ENCODE measurements at regions not wholly inside any gene's neighbourhood (a gene's known extent, or its start where the extent isn't known, plus 50 kb on each side); places are given as distances from the start of the nearest gene placed in this dataset.
"Not testable (repeated sequence)": the region's sequence is repeated elsewhere in the genome, so short reads cannot be mapped to it uniquely, and the experiment has no call there.

DNA sequence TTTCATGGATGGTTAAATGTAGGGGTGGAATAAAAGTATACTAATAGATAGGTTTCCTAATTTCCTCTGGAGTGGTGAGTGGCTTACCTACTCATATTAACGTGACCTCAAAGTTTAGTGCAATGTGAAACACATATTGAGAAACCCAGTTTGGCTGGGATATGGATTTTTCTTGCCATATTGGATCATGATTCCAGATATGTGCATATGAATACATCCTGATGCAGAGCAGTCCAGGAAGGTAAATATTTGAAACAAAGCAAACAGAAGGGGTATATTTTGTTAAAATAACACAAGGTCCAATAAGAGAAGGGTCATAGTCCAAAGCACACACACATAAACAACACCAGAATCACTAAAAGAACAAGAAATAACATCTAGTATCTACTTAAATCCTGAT lies 608.1 kb downstream of the PKHD1 start:
- no peak for DNase-seq (ENCODE audit: low spot score)

- no peak for DNase-seq (ENCODE audit: low spot score)
These were observed 607.4 kb downstream of the PKHD1 start for GRCh38 chr6:51480040-51480439.

GRCh38 chr6:51485869-51486268 lies 601.5 kb downstream of the PKHD1 start:
- not testable (repeated sequence) for DNase-seq (ENCODE audit: low spot score)

DNA sequence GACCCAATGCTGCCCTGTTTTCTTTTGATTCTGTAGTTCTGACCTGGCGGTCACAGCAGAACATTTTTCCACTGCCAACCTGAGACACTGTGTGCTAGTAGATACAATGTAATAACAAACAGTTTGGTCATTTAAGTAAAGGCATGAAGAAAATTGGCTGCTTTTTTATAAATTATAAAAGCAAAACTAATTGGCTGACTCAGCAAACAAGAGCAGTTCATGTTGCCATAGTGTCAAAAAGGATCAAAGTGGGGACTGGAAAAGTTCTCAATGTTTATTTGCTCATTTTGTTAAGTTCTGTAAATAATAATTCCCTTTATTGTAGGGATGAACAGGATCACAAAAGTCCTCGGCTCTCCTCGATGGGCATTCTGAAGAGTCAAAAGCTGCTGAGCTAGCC lies 599.5 kb downstream of the PKHD1 start:
- no peak for DNase-seq (ENCODE audit: low spot score)

DNA sequence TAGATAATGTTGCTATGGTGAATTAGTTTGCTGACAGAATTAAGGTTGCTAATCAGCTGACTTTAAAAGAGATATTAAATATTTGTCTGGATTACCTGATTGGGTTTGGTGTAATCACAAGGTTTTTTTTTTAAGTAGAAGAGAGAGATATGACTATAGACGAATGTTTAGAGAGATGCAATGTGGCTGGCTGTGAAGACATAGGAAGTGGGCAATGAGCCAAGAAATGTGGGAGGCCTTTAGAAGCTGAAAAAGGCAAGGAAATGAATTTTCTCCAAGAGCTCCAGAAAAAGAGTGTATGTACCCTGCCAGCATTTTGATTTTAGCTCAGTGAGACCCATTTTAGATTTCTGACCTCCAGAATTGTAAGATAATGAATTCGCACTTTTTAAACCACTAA lies 598.3 kb downstream of the PKHD1 start:
- no peak for DNase-seq (ENCODE audit: low spot score)

- no peak for DNase-seq (ENCODE audit: low spot score)
These were observed 597.3 kb downstream of the PKHD1 start for GRCh38 chr6:51490101-51490500.

DNA sequence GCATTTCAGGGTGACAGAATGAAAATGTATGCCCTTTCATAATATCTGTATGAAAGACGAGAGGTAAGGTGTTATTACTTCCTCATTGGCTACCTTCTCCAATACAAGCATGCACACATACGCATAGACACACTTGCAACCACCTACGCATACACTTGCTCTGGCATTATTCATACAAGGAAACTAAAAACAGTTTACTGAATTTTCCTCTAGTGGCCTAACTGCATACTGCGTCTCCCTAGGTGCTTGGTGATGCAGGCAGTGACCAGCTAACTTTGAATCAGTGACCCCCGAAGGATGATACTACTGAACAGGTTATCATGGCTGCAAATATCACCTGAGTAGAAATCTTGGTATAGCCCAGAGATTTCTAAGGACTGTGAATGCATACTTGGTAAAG lies 593.1 kb downstream of the PKHD1 start:
- DNase-seq (ENCODE audit: low spot score), result no peak

- DNase-seq (ENCODE audit: low spot score), result peak; percentile 85
These were observed 592.3 kb downstream of the PKHD1 start for GRCh38 chr6:51495096-51495495.

DNA sequence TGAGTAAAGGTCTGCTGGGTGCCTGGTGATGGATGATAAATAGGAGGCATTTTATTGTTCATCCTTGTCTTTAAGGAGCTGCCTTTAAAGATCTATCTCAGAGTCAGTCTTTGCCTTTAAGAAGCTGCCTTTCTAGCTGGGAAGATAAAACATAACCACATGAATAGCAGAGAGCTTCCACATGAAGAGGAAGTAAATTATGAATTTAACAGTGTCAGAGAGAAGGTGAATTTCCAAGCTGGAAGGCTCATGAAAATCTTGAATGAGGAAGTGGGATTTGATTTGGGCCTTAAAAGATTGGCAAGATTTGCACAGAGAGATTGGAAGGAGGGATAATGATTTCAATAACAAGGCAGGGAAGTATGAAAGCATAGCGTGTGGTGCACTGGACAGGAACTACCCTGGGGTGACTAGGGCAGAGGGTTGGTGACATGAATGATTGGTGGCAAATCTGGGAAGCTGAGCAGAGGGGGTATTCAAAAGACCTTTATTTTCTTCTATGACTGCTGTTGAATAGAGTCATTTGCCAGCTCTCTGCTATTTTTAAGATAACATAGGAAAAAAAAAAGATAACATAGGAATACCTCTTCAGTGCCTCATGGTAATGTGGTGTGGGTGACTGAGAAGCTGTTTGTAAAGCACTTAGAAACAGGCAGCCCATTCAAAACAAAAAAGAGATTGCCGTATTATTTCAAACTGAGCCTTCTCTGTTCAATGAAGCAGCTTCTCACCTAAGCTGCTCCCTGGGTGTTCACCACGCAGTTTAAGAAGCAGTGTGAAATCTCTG lies 591.6 kb downstream of the PKHD1 start:
- DNase-seq (ENCODE audit: low spot score), result no peak

GRCh38 chr6:51502996-51503395 lies 584.4 kb downstream of the PKHD1 start:
- no peak for DNase-seq (ENCODE audit: low spot score)

DNA sequence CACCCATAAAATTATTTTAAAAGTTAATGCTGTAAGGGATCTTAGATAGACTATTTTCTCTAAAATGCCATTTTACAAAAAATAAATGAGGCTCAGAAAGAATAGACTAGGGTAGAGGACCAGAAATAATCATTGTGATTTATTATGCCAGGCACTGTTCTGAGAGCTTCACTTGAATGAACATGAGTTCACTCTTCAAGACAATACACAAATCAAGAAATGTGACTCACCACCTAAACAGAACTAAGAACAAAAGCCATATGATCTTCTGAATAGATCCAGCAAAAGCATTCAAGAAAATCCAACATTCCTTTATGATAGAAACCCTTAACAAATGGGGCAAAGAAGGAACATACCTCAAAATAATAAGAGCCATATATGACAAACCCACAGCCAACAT lies 582.0 kb downstream of the PKHD1 start:
- DNase-seq (ENCODE audit: low spot score), result no peak

GRCh38 chr6:51509597-51509996 lies 577.8 kb downstream of the PKHD1 start:
- DNase-seq (ENCODE audit: low spot score), result no peak

DNA sequence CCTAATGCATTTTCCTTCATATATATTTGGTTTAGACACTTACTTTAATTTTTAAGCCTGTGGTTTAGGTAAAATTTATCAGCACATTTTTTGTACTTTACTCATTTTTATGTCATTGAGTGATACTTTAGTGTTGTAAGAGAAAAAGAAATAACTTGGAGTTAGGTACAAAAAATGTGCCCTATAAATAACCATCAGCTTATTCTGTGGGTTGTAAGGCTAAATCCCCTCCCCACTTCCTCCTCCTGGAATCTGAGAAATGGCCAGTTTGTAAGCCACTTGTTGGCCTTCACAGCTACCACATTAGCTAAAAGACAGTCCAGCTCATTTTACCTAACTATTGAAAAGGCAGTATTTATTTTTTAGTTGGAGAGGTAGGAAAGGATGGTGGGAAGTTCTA lies 576.3 kb downstream of the PKHD1 start:
- no peak for DNase-seq (ENCODE audit: low spot score)

GRCh38 chr6:51513891-51514747 lies 573.3 kb downstream of the PKHD1 start:
- no peak for DNase-seq (ENCODE audit: low spot score)

DNA sequence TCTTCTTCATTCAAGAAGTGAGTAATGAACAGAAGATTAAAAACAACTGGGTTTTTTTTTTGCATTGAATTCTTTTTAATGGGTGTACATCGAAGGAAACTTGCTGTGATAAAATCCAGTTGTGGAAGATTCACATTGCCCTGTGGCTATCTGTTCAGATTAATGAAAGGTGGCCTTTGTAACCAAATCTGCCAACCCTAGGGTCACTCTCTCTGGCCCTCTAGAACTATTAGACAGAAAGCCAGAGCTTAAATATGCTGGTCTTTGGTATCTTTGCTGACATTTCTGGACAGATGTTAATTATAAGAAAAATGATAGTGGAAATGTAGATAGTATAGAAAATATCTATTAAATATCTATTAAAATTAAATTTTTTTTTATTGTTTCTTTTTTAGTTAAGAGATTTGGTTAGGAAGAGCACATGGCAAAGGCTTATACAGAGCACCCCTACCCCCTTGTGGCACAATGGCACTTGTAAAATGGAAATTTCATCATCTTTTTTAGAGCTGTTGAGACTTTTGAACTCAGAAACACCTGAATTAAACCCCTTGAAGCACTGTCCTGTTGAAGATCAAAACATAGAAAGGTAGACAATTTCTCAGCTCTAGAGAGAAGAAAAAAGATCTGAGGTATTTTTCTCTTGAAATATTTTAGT lies 572.5 kb downstream of the PKHD1 start:
- no peak for DNase-seq (ENCODE audit: low spot score)

GRCh38 chr6:51526049-51526448 lies 561.4 kb downstream of the PKHD1 start:
- DNase-seq (ENCODE audit: low spot score), result no peak

DNA sequence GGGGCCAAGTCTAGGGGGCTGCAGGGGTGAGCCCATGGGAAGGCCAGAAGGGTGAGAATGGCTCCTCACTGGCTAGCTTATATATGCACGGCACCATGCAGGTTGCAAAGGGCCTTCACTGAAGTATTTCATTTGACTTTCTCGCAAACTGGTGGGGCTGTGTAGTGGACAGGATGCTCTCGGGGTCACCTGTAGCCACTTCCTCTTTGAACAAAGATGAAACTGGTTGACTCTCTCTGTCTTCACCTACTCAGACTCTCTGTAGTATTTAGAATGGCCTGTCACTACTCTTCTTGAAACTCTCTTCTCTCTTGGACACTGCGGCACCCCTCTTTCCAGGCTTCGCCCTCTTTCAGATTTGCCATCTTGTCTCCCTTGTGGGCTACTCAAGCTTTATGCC lies 560.5 kb downstream of the PKHD1 start:
- DNase-seq (ENCODE audit: low spot score), result no peak

DNA sequence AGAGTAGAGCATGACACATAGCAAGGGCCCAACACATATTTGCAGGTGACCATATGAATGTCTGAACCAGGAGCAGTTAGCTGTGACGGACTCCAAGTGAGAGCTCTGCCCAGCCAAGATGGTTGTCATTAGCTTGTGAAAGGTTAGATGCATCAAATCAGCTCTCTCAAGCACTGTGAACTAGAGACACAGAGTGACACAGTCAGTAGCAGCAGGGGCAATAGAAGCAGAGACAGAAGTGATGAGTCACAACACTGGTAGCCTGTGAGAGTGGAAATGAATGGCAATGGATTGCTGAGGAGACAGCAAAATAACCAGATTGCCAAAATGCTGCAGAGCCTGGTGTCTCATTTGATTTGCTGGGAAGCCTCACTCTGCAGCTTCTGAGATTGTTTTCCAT lies 558.9 kb downstream of the PKHD1 start:
- DNase-seq (ENCODE audit: low spot score), result peak; percentile 26

- no peak for DNase-seq (ENCODE audit: low spot score)
These were observed 558.2 kb downstream of the PKHD1 start for GRCh38 chr6:51529240-51529639.

- DNase-seq (ENCODE audit: low spot score), result peak; percentile 25
These were observed 555.8 kb downstream of the PKHD1 start for GRCh38 chr6:51531623-51532022.

DNA sequence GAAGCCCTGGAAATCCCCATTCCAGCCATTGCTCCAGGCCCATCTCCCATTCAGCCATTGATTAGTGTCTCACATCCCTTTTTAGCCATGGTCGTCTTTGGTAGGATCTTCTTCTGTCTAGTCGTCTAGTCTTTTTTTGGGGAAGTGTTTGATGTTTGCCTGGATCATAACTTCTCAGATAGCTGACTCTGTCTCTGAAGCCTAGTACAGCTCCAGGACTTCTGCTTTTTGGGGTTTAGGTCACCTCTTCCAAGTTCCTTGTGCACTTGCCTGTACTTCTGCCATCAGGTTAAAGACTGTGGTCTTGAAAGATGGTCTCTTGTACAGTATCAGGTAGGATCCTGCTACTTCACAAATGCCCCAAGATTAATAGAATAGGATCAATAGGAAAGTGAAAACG lies 553.5 kb downstream of the PKHD1 start:
- DNase-seq (ENCODE audit: low spot score), result no peak

- no peak for DNase-seq (ENCODE audit: low spot score)
These were observed 552.1 kb downstream of the PKHD1 start for GRCh38 chr6:51535327-51535726.

DNA sequence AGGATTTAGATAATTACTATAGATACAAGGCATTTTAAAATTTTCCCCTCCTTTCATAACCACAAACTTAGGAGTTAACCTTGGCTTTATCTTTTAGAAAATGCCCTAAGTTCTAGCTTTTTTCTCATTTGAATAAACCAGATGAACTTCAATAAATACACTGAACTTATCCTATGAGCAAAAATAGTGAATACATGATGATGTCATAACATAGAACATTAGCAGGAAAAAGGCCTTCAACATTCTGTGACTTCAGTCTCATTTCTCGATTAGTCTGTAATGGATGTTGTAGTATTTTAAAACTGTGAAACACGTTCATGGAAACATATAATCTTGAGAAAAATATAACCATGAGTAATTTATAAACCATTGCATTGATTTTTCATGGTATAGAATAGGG lies 550.7 kb downstream of the PKHD1 start:
- no peak for DNase-seq (ENCODE audit: low spot score)

Measured in pons (tissue), 1 donor.